ENCODE measurements at regions not wholly inside any gene's neighbourhood (a gene's known extent, or its start where the extent isn't known, plus 50 kb on each side); places are given as distances from the start of the nearest gene placed in this dataset.

DNA sequence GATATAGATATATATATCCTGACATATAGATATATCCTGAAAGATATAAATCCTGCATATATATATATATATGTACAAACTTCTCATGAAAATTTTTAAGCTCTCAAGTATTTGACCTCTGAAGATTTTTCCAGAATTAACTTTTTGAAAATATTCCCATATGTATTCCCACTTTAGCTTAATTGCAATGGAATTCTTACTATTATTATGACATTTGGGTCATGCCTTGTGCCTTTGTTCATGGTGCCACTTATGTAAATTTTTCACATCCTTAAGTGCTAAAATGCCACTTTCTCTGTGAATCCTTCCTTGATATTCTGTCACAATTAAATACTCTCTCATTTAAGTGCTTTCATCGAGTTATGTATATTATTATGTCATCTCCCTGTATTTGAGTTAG lies 398.2 kb upstream of the SEL1L start:
- no peak overlapping the region for H3K4me2 ChIP-seq
- TF ChIP-seq JUNB (IDR thresholded peaks at IDR 0.05; ENCODE audit: unreplicated experiment) (no peak), EZH2phosphoT487 (IDR thresholded peaks at IDR 0.05; ENCODE audit: unreplicated experiment) (no peak), POLR2AphosphoS5 (IDR thresholded peaks at IDR 0.05; ENCODE audit: low read depth) (no peak), CREB1 (CRISPR knock-in tag; IDR thresholded peaks at IDR 0.05; ENCODE audit: low read depth) (no peak), ZNF331 (CRISPR knock-in tag; IDR thresholded peaks at IDR 0.05; ENCODE audit: low read depth) (no peak), STAT1 (IDR thresholded peaks at IDR 0.05; ENCODE audit: unreplicated experiment) (no peak), ZNF114 (CRISPR knock-in tag; IDR thresholded peaks at IDR 0.05) (no peak), NANOG (IDR thresholded peaks at IDR 0.05; ENCODE audit: borderline replicate concordance) (no peak)
- TF ChIP-seq, protein P1, sequence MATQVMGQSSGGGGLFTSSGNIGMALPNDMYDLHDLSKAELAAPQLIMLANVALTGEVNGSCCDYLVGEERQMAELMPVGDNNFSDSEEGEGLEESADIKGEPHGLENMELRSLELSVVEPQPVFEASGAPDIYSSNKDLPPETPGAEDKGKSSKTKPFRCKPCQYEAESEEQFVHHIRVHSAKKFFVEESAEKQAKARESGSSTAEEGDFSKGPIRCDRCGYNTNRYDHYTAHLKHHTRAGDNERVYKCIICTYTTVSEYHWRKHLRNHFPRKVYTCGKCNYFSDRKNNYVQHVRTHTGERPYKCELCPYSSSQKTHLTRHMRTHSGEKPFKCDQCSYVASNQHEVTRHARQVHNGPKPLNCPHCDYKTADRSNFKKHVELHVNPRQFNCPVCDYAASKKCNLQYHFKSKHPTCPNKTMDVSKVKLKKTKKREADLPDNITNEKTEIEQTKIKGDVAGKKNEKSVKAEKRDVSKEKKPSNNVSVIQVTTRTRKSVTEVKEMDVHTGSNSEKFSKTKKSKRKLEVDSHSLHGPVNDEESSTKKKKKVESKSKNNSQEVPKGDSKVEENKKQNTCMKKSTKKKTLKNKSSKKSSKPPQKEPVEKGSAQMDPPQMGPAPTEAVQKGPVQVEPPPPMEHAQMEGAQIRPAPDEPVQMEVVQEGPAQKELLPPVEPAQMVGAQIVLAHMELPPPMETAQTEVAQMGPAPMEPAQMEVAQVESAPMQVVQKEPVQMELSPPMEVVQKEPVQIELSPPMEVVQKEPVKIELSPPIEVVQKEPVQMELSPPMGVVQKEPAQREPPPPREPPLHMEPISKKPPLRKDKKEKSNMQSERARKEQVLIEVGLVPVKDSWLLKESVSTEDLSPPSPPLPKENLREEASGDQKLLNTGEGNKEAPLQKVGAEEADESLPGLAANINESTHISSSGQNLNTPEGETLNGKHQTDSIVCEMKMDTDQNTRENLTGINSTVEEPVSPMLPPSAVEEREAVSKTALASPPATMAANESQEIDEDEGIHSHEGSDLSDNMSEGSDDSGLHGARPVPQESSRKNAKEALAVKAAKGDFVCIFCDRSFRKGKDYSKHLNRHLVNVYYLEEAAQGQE (IDR thresholded peaks at IDR 0.05; ENCODE audit: unreplicated experiment) = no peak
- TF ChIP-seq, protein P2, sequence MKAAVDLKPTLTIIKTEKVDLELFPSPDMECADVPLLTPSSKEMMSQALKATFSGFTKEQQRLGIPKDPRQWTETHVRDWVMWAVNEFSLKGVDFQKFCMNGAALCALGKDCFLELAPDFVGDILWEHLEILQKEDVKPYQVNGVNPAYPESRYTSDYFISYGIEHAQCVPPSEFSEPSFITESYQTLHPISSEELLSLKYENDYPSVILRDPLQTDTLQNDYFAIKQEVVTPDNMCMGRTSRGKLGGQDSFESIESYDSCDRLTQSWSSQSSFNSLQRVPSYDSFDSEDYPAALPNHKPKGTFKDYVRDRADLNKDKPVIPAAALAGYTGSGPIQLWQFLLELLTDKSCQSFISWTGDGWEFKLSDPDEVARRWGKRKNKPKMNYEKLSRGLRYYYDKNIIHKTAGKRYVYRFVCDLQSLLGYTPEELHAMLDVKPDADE (IDR thresholded peaks at IDR 0.05) = no peak
- no peak overlapping the region for H3K27ac Mint-ChIP-seq
- H3K27ac ChIP-seq (ENCODE audit: low read depth) = no peak overlapping the region
- H2AFZ ChIP-seq = no peak overlapping the region
- no peaks in the 10 kb centered on the region for H3K4me1 ChIP-seq (ENCODE audit: insufficient read depth)
- no peak overlapping the region for H3K4me3 Mint-ChIP-seq
- no peaks in the 10 kb centered on the region for H3K27me3 ChIP-seq (ENCODE audit: insufficient read depth)
- no peaks in the 10 kb centered on the region for H3K79me2 ChIP-seq (replicated peaks; ENCODE audit: insufficient read depth)
- H3K9me2 ChIP-seq (ENCODE audit: insufficient read depth) = no peaks in the 10 kb centered on the region
- H3K36me3 Mint-ChIP-seq (ENCODE audit: low read depth) = peaks cover 11% of the 10 kb centered on the region; the same call in 1 of the 3 replicates
- no peak for ATAC-seq
- peaks cover 90% of the 10 kb centered on the region for H3K9me3 Mint-ChIP-seq
- H3K36me3 ChIP-seq (ENCODE audit: insufficient read depth) = no peaks in the 10 kb centered on the region
- peaks cover 4% of the 10 kb centered on the region for H3K27me3 Mint-ChIP-seq (ENCODE audit: insufficient read depth, low read depth, poor library complexity)
- no peak overlapping the region for H3K4me3 ChIP-seq
- H3K4me1 Mint-ChIP-seq = no peaks in the 10 kb centered on the region
- no peak for DNase-seq (ENCODE audit: low spot score)
- H3F3A ChIP-seq (replicated peaks; ENCODE audit: low read depth) = no peaks in the 10 kb centered on the region
- no peaks in the 10 kb centered on the region for H4K20me1 ChIP-seq (replicated peaks; ENCODE audit: insufficient read depth)

DNA sequence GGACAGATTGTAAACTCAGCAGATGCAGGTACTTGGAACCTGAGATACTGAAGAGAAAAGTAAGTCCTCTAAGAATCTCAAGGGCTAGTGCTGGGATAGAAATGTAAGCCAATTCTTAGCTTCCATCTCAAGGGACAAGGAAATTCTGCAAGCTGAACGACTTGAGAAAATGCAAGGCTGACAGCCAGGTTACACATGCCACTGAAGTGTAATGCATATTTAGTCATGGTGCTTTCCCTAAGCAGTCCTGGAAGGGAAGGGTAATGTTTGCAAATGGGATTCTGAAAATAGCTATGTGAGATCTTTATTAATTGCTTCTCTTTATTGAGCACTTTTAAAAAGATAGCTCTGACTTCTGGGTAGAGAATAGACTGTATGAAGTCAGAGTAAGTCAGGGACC lies 402.7 kb upstream of the SEL1L start:
- Mint-ChIP-seq H3K4me1 (no peaks in the 10 kb centered on the region), H3K36me3 (ENCODE audit: low read depth) (peaks cover 16% of the 10 kb centered on the region; the same call in 2 of the 3 replicates), H3K4me3 (no peak overlapping the region), H3K9me3 (peaks cover 89% of the 10 kb centered on the region), H3K27me3 (ENCODE audit: insufficient read depth, low read depth, poor library complexity) (peaks cover 4% of the 10 kb centered on the region), H3K27ac (no peak overlapping the region)
- no peaks in the 10 kb centered on the region for H3K79me2 ChIP-seq (replicated peaks; ENCODE audit: insufficient read depth)
- DNase-seq (ENCODE audit: low spot score) (no peak), ATAC-seq (no peak)
- H3K4me1 ChIP-seq (ENCODE audit: insufficient read depth) = peaks cover 8% of the 10 kb centered on the region
- H3K9me2 ChIP-seq (ENCODE audit: insufficient read depth) = 0 out of 2 replicates have a peak, but pooled peaks cover 6% of the 10 kb centered on the region
- H3K27me3 ChIP-seq (ENCODE audit: insufficient read depth) = no peaks in the 10 kb centered on the region
- no peaks in the 10 kb centered on the region for H3F3A ChIP-seq (replicated peaks; ENCODE audit: low read depth)
- H3K36me3 ChIP-seq (ENCODE audit: insufficient read depth) = no peaks in the 10 kb centered on the region
- H3K4me3 ChIP-seq = no peak overlapping the region
- no peaks in the 10 kb centered on the region for H4K20me1 ChIP-seq (replicated peaks; ENCODE audit: insufficient read depth)
- H3K4me2 ChIP-seq = no peak overlapping the region
- no peak overlapping the region for H3K27ac ChIP-seq (ENCODE audit: low read depth)
- no peak overlapping the region for H2AFZ ChIP-seq
- TF ChIP-seq ZNF114 (CRISPR knock-in tag; IDR thresholded peaks at IDR 0.05) = no peak
- no peak for TF ChIP-seq EZH2 (IDR thresholded peaks at IDR 0.05; ENCODE audit: low read depth, unreplicated experiment)
- no peak for TF ChIP-seq CREB1 (CRISPR knock-in tag; IDR thresholded peaks at IDR 0.05; ENCODE audit: low read depth)
- no peak for TF ChIP-seq EZH2phosphoT487 (IDR thresholded peaks at IDR 0.05; ENCODE audit: unreplicated experiment)
- no peak for TF ChIP-seq POLR2AphosphoS5 (IDR thresholded peaks at IDR 0.05; ENCODE audit: low read depth)
- TF ChIP-seq, protein P3, sequence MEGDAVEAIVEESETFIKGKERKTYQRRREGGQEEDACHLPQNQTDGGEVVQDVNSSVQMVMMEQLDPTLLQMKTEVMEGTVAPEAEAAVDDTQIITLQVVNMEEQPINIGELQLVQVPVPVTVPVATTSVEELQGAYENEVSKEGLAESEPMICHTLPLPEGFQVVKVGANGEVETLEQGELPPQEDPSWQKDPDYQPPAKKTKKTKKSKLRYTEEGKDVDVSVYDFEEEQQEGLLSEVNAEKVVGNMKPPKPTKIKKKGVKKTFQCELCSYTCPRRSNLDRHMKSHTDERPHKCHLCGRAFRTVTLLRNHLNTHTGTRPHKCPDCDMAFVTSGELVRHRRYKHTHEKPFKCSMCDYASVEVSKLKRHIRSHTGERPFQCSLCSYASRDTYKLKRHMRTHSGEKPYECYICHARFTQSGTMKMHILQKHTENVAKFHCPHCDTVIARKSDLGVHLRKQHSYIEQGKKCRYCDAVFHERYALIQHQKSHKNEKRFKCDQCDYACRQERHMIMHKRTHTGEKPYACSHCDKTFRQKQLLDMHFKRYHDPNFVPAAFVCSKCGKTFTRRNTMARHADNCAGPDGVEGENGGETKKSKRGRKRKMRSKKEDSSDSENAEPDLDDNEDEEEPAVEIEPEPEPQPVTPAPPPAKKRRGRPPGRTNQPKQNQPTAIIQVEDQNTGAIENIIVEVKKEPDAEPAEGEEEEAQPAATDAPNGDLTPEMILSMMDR (conservative IDR thresholded peaks at IDR 0.05; ENCODE audit: low read depth in 2 of 2) = no peak

All from GM23338 (cell line).